Activated B cell treated with CpG ODN at 0.5 μM for 24 hours (primary cell): ENCODE measurements at regions not wholly inside any gene's neighbourhood (a gene's known extent, or its start where the extent isn't known, plus 50 kb on each side); places are given as distances from the start of the nearest gene placed in this dataset.

Experiments used
- ATAC-seq: fragments of 200-7000 bp; cut with Tn5 transposase; one replicate; pipeline ENCODE4 v1.10.0; 2021; ENCODE audit warnings: low read depth, mild to moderate bottlenecking, moderate library complexity
- CTCF ChIA-PET: fragments of 350-600 bp; sonication (Branson Sonifier 250); formaldehyde crosslinking; loops from one replicate; lab custom pipeline; 2021; ENCODE audit warnings: antibody characterized with exemption; lab: Charles Lee
- POLR2A ChIA-PET: fragments of 350-600 bp; sonication (Branson Sonifier 250); formaldehyde crosslinking; loops from one replicate; lab custom pipeline; 2021; ENCODE audit warnings: antibody characterized with exemption; lab: Charles Lee
- DNase-seq: peaks from one replicate; pipeline ENCODE4 v3.0.0; 2022
- H3K27ac Mint-ChIP-seq: one replicate; pipeline ENCODE4 v1.8.0; 2020; ENCODE audit warnings: mixed read lengths
- H3K27me3 Mint-ChIP-seq: one replicate; pipeline ENCODE4 v1.8.0; 2021; ENCODE audit warnings: mixed read lengths
- H3K36me3 Mint-ChIP-seq: one replicate; pipeline ENCODE4 v1.8.0; 2021; ENCODE audit warnings: low read depth, mixed read lengths
- H3K4me1 Mint-ChIP-seq: one replicate; pipeline ENCODE4 v1.8.0; 2021; ENCODE audit warnings: mixed read lengths
- H3K4me3 Mint-ChIP-seq: one replicate; pipeline ENCODE4 v1.8.0; 2020; ENCODE audit warnings: mild to moderate bottlenecking, mixed read lengths
- H3K9me3 Mint-ChIP-seq: one replicate; pipeline ENCODE4 v1.8.0; 2020; ENCODE audit warnings: mixed read lengths
- intact Hi-C: fragments of 100-400 bp; cut with micrococcal nuclease; formaldehyde crosslinking; loops from one replicate; pipeline ENCODE4 v1.15.1; 2024
- TF ChIP-seq, protein P1 (sequence below): fragments of 200-600 bp; IDR thresholded peaks from one replicate; pipeline ENCODE4 v1.8.0; 2022; ENCODE audit warnings: antibody characterized with exemption, mild to moderate bottlenecking

DNA sequence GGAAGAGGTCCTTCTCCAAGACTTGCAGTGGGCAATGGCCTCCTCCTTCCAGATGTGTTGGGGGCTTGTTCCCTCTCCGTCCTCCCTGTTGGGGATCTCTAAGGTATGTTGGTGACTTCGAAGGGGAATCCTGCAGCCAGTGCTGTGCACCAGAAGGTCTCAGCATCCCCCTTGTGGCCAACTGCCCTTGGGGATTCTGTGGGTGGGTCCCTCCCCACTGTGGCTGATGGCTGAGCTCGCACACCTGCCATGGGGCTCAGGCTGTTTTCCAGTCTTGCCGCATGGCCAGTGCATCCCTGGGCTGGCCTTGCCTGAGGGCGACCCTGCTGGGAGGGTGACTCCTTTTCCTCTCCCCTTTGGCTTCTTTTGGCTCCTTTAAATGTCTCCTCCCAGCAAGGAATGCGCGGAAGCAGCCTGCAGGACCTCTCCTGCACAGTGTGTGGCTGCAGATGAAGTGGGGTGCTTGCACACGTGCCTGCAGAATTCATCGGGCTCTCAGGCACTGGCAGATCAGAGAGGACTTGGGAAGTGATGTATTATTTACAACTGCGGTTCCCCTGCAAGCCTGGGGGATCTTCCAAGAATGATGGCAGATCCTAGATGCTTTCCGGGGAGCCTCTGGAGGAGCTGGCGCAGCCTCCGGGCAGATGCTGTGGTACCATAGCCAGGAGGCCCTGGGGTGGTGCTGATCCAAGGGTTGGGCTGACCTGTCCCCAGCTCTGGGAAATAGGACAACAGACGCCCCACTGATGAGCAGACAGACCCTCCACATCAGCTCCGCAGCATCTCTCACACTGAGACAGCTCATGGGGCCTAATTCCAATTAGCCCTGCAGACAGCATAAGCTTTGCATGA, 410.0 kb downstream of the TCERG1L start:
- POLR2A ChIA-PET: no interaction called here
- Mint-ChIP-seq H3K27ac (no peak overlapping the region), H3K4me1 (no peaks in the 10 kb centered on the region), H3K4me3 (no peak overlapping the region), H3K9me3 (no peaks in the 10 kb centered on the region), H3K27me3 (no peaks in the 10 kb centered on the region), H3K36me3 (no peaks in the 10 kb centered on the region)
- intact Hi-C loops: no loop called here
- DNase-seq: no peak
- CTCF ChIA-PET: no interaction called here
- ATAC-seq: no peak
- TF ChIP-seq, protein P1, sequence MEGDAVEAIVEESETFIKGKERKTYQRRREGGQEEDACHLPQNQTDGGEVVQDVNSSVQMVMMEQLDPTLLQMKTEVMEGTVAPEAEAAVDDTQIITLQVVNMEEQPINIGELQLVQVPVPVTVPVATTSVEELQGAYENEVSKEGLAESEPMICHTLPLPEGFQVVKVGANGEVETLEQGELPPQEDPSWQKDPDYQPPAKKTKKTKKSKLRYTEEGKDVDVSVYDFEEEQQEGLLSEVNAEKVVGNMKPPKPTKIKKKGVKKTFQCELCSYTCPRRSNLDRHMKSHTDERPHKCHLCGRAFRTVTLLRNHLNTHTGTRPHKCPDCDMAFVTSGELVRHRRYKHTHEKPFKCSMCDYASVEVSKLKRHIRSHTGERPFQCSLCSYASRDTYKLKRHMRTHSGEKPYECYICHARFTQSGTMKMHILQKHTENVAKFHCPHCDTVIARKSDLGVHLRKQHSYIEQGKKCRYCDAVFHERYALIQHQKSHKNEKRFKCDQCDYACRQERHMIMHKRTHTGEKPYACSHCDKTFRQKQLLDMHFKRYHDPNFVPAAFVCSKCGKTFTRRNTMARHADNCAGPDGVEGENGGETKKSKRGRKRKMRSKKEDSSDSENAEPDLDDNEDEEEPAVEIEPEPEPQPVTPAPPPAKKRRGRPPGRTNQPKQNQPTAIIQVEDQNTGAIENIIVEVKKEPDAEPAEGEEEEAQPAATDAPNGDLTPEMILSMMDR: no peak

- TF ChIP-seq, protein P1: no peak
- H3K27ac Mint-ChIP-seq: no peak overlapping the region
- ATAC-seq: no peak
- DNase-seq: no peak
- no peak overlapping the region for H3K4me3 Mint-ChIP-seq
- CTCF ChIA-PET: no interaction called here
- POLR2A ChIA-PET: no interaction called here
- H3K27me3 Mint-ChIP-seq: no peaks in the 10 kb centered on the region
- H3K36me3 Mint-ChIP-seq: no peaks in the 10 kb centered on the region
- intact Hi-C loops: no loop called here
- no peaks in the 10 kb centered on the region for H3K4me1 Mint-ChIP-seq
- H3K9me3 Mint-ChIP-seq: no peaks in the 10 kb centered on the region
Measured at GRCh38 chr10:130902471-130902870, 409.1 kb downstream of the TCERG1L start.

GRCh38 chr10:130902929-130903328, 408.6 kb downstream of the TCERG1L start:
- ATAC-seq (no peak), DNase-seq (no peak)
- H3K4me1 Mint-ChIP-seq: no peaks in the 10 kb centered on the region
- no peak overlapping the region for H3K4me3 Mint-ChIP-seq
- intact Hi-C loops: no loop called here
- H3K9me3 Mint-ChIP-seq: no peaks in the 10 kb centered on the region
- no peak overlapping the region for H3K27ac Mint-ChIP-seq
- ChIA-PET CTCF (no interaction called here), POLR2A (no interaction called here)
- H3K27me3 Mint-ChIP-seq: no peaks in the 10 kb centered on the region
- no peaks in the 10 kb centered on the region for H3K36me3 Mint-ChIP-seq
- TF ChIP-seq, protein P1: no peak

- DNase-seq (no peak), ATAC-seq (no peak)
- H3K27me3 Mint-ChIP-seq: no peaks in the 10 kb centered on the region
- H3K9me3 Mint-ChIP-seq: no peaks in the 10 kb centered on the region
- H3K4me3 Mint-ChIP-seq: no peak overlapping the region
- no peak overlapping the region for H3K27ac Mint-ChIP-seq
- H3K4me1 Mint-ChIP-seq: no peaks in the 10 kb centered on the region
- ChIA-PET POLR2A (no interaction called here), CTCF (no interaction called here)
- H3K36me3 Mint-ChIP-seq: no peaks in the 10 kb centered on the region
- intact Hi-C loops: no loop called here
- TF ChIP-seq, protein P1: no peak
Measured at GRCh38 chr10:130904676-130905075, 406.8 kb downstream of the TCERG1L start.

DNA sequence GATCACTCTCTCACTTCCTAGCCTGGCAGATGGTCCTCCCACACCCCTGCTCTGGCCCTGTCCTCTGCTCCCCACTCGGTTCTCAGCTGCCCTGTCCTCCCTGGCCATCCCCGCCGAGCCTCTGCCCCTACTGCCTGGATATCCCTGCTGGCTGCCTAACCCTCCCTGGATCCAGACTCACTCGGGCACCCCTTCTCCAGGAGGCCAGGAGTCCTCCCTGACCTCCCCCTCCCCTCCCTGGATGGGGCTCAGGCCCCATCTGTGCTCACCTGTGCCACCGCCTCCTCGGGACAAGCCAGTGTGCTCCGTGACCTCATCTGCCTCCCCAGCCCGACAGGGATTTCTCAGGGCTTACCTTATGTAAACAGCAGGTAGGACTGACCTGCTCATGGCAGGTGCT, 406.1 kb downstream of the TCERG1L start:
- H3K36me3 Mint-ChIP-seq: no peaks in the 10 kb centered on the region
- no peaks in the 10 kb centered on the region for H3K27me3 Mint-ChIP-seq
- intact Hi-C loops: no loop called here
- H3K4me1 Mint-ChIP-seq: no peaks in the 10 kb centered on the region
- no peak for DNase-seq
- ATAC-seq: no peak
- H3K9me3 Mint-ChIP-seq: no peaks in the 10 kb centered on the region
- H3K27ac Mint-ChIP-seq: no peak overlapping the region
- H3K4me3 Mint-ChIP-seq: no peak overlapping the region
- ChIA-PET POLR2A (no interaction called here), CTCF (no interaction called here)
- TF ChIP-seq, protein P1: no peak
